D721Med (cell line): ENCODE measurements at regions not wholly inside any gene's neighbourhood (a gene's known extent, or its start where the extent isn't known, plus 50 kb on each side); places are given as distances from the start of the nearest gene placed in this dataset.

Experiments used
- DNase-seq: peaks from one replicate; pipeline ENCODE4 v3.0.0; 2011; ENCODE audit warnings: low spot score; ENCODE audit not compliant: insufficient read length
- FAIRE-seq: peaks from 2 replicates; lab custom pipeline; 2011; peaks lifted over from hg19 to GRCh38; lab: Jason Lieb, UNC
- TF ChIP-seq, protein P1 (sequence below): IDR thresholded peaks from 2 replicates; pipeline ENCODE4 v1.5.1; 2012; ENCODE audit warnings: mild to moderate bottlenecking, control low read depth; ENCODE audit not compliant: insufficient read depth; ENCODE audit errors: missing control alignments

DNA sequence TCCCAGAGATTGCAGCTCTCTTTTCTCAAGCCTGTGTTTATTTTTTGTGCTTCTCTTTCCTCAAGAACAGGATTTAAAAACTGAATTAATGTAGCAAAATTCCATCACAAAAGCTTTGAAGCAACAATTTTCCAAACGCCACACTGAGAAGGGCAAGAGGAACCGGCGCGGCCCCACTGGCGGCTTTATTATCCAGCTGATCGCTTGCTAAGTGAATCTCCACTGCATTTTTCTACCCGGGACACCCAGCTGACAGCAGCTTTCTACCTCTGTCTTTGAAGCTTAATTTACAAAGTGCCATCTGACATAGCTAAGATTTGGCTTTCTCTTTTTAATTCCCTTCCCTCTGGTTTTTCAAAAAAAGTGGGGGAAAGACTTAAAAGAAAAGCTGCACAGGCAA is 369.3 kb upstream of the C1orf174 start:
- DNase-seq (no peak), FAIRE-seq (no peak)
- TF ChIP-seq, protein P1, sequence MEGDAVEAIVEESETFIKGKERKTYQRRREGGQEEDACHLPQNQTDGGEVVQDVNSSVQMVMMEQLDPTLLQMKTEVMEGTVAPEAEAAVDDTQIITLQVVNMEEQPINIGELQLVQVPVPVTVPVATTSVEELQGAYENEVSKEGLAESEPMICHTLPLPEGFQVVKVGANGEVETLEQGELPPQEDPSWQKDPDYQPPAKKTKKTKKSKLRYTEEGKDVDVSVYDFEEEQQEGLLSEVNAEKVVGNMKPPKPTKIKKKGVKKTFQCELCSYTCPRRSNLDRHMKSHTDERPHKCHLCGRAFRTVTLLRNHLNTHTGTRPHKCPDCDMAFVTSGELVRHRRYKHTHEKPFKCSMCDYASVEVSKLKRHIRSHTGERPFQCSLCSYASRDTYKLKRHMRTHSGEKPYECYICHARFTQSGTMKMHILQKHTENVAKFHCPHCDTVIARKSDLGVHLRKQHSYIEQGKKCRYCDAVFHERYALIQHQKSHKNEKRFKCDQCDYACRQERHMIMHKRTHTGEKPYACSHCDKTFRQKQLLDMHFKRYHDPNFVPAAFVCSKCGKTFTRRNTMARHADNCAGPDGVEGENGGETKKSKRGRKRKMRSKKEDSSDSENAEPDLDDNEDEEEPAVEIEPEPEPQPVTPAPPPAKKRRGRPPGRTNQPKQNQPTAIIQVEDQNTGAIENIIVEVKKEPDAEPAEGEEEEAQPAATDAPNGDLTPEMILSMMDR, result no peak

DNA sequence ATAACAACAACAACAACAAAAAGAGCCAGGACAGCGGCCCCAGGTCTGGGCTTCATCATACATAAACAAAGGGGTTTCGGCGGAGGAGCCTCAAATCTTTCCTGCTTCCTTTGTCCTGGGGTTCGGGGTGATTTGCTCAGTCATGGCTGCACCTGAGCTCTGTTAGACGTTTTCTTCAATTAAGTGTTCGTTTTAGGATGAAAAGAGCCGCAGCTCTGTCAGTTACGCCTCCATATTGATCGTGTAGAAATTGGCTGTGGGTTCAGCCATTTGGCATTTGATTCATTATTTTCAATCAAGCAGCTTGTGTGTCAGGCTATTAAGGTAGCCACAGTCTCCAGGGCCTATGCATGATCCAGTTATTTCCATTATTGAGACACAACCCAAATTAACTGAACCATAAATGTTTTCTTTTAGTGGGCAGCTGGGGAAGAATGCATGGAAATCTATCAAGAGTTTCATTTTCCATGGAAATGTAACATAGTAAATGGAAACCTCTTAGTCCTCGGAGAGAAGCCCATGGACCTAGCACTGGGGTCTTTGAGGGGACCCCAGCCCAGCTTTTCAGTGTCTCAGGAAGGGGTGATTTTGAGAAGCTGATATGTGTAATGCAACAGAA is 370.0 kb upstream of the C1orf174 start:
- DNase-seq (no peak), FAIRE-seq (no peak)
- TF ChIP-seq, protein P1, result no peak

DNA sequence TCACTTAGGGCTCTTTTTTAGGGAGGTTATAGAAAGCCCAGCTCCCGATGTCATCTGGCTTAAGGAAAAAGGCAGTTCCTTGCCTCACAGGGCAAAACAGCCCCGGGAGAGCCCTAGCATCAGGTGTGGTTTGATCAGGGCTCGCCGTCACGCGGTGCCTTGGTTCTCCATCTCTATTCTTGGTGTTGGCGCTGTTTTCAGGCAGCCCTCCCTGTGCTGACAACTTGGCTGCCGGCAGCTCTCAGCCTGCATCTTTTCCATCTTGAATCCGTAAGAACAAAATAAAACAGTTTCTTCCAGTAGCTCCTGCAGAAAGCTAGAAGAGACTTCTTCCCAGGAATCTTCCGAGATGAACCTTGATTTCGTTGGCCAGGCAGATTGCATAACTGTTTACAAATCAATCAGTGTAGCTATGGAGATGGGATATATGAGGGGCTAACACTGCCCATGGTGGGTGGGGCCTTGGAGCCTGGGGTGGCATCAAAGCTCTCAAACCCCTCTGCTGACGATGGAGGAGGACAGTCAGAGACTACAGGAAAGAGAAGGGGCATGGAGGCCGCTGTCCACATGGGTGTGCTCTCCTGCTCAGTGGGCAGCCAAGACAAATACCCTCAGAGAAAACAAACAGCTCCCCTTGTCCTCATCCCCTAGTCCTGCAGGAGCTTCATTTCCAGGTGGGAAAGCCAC is 370.7 kb upstream of the C1orf174 start:
- no peak for DNase-seq
- TF ChIP-seq, protein P1, result no peak
- no peak for FAIRE-seq

DNA sequence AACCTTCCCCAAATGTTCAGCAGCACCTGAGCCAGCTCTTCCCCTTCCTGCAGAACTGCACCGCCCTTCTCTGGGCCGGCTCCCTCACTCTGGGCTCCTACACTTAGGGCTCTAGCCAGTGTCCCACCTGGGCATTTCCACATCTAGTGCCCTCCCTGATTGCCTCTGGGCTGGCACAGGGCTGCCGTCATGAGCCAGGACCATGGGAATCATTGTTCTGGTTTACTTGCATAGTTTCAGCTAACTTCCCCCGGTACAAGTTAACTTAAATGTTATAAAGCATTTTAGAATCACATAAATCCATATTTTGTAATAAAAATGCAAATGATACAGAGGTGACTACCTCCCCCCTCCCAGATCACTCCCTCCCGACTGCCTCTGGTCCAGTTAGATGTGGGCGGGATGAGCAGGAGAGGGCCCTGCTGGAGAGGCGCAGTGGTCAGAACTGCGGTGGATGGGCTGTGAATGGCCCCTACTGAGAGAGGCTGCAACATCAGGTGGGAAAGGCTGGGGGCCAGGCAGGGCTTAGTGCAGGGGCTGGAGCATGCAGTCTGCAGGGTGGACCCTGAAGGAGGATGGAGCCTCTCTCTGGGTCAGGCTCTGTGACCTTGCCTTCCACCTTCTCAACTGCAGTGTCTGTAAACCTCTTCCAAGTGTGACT is 371.4 kb upstream of the C1orf174 start:
- DNase-seq, result no peak
- no peak for FAIRE-seq

DNA sequence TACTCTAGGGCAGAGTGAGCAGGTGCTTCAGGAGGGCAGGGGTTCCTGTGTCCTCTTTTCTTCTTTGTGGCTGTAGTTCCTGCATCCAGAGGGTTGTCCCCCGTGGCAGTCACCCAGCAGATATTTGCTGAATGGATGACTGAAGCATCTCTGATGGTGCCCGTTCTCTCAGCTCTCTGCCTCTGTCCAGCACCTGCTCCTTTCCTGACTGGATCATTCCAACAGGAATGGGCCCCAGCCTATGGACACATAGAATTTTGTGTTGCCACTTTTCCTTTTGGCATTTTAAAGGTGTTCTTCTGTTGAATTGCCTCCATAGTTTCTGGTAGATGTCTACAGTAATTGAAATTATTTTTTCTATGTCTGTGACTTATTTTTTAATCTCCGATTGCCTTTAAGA is 372.5 kb upstream of the C1orf174 start:
- TF ChIP-seq, protein P1, result no peak
- FAIRE-seq, result no peak

More for the DNA sequence above, 371.4 kb upstream of the C1orf174 start:
- TF ChIP-seq, protein P1, result no peak

DNA sequence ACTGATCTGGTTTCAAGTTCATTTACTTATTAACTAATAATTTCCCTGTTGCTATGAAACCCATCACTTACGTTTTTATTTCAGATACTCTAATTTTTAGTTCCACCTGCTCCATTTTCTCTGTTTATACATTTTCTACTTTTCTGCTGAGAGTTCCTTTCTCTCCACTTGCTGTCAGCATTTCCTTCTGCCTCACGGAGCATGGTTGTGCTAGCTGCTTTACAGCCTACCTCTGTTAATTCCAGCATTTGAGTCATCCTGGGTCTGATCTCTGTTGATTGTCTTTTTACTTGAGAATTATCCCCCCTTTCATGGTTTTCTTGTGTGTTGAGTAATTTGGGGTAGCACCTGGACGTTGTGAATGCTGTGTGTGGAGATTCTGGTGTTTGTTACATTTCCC is 373.2 kb upstream of the C1orf174 start:
- FAIRE-seq, result no peak
- TF ChIP-seq, protein P1, result no peak
- no peak for DNase-seq

More for the DNA sequence above, 372.5 kb upstream of the C1orf174 start:
- DNase-seq, result no peak
